ENCODE measurements at regions not wholly inside any gene's neighbourhood (a gene's known extent, or its start where the extent isn't known, plus 50 kb on each side); places are given as distances from the start of the nearest gene placed in this dataset.

GRCh38 chr1:38239258-38239835, 192.8 kb upstream of the POU3F1 start (continued):
- TF ChIP-seq, protein P1, sequence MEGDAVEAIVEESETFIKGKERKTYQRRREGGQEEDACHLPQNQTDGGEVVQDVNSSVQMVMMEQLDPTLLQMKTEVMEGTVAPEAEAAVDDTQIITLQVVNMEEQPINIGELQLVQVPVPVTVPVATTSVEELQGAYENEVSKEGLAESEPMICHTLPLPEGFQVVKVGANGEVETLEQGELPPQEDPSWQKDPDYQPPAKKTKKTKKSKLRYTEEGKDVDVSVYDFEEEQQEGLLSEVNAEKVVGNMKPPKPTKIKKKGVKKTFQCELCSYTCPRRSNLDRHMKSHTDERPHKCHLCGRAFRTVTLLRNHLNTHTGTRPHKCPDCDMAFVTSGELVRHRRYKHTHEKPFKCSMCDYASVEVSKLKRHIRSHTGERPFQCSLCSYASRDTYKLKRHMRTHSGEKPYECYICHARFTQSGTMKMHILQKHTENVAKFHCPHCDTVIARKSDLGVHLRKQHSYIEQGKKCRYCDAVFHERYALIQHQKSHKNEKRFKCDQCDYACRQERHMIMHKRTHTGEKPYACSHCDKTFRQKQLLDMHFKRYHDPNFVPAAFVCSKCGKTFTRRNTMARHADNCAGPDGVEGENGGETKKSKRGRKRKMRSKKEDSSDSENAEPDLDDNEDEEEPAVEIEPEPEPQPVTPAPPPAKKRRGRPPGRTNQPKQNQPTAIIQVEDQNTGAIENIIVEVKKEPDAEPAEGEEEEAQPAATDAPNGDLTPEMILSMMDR (conservative IDR thresholded peaks at IDR 0.05; ENCODE audit: low read depth in 2 of 2): no peak
- TF ChIP-seq REST (IDR thresholded peaks at IDR 0.05; ENCODE audit: unreplicated experiment) (no peak), JUNB (IDR thresholded peaks at IDR 0.05; ENCODE audit: unreplicated experiment) (no peak), NANOG (IDR thresholded peaks at IDR 0.05; ENCODE audit: borderline replicate concordance) (no peak), STAT1 (IDR thresholded peaks at IDR 0.05; ENCODE audit: unreplicated experiment) (no peak), EZH2phosphoT487 (IDR thresholded peaks at IDR 0.05; ENCODE audit: unreplicated experiment) (no peak)

DNA sequence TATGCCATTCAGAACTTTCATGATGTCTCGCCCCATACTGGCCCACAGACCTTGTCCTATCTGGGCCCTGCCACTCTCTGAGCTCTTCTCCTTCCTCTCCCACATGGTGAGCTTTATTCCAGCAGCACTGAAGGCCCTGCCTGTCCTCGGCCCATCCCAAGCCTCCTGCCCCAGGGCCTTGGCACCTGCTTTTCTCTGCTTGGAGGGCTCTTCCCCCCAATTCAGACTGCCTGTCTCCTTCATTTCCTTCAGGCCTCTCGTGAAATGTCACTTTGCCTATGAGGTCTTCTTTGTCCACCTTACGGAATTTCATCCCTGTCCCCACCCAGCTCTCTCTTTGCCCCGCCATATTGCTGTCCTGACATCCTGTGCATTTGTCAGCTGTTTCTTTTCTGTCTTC, 191.7 kb upstream of the POU3F1 start:
- Histone ChIP-seq H3F3A (replicated peaks; ENCODE audit: low read depth) (no peaks in the 10 kb centered on the region), H4K20me1 (replicated peaks; ENCODE audit: insufficient read depth) (no peaks in the 10 kb centered on the region), H3K4me3 (no peak overlapping the region), H3K4me2 (no peak overlapping the region), H3K27me3 (ENCODE audit: insufficient read depth) (no peaks in the 10 kb centered on the region), H2AFZ (no peak overlapping the region), H3K4me1 (ENCODE audit: insufficient read depth) (peaks cover 6% of the 10 kb centered on the region), H3K79me2 (replicated peaks; ENCODE audit: insufficient read depth) (no peaks in the 10 kb centered on the region), H3K27ac (ENCODE audit: low read depth) (no peak overlapping the region), H3K9me2 (ENCODE audit: insufficient read depth) (0 out of 2 replicates have a peak, but pooled peaks cover 5% of the 10 kb centered on the region), H3K36me3 (ENCODE audit: insufficient read depth) (no peaks in the 10 kb centered on the region)
- ATAC-seq: no peak
- Mint-ChIP-seq H3K4me1 (peaks cover 5% of the 10 kb centered on the region; the same call in 2 of the 3 replicates), H3K27ac (no peak overlapping the region), H3K9me3 (no peaks in the 10 kb centered on the region; the same call in 1 of the 3 replicates), H3K27me3 (ENCODE audit: insufficient read depth, low read depth, poor library complexity) (peaks cover 2% of the 10 kb centered on the region), H3K36me3 (ENCODE audit: low read depth) (no peaks in the 10 kb centered on the region; the same call in 2 of the 3 replicates), H3K4me3 (no peak overlapping the region)
- no peak for DNase-seq (ENCODE audit: low spot score)
- TF ChIP-seq POLR2AphosphoS5 (IDR thresholded peaks at IDR 0.05; ENCODE audit: low read depth): no peak
- no peak for TF ChIP-seq STAT1 (IDR thresholded peaks at IDR 0.05; ENCODE audit: unreplicated experiment)
- no peak for TF ChIP-seq JUNB (IDR thresholded peaks at IDR 0.05; ENCODE audit: unreplicated experiment)
- no peak for TF ChIP-seq NANOG (IDR thresholded peaks at IDR 0.05; ENCODE audit: borderline replicate concordance)
- no peak for TF ChIP-seq ZNF331 (CRISPR knock-in tag; IDR thresholded peaks at IDR 0.05; ENCODE audit: low read depth)
- TF ChIP-seq, protein P2, sequence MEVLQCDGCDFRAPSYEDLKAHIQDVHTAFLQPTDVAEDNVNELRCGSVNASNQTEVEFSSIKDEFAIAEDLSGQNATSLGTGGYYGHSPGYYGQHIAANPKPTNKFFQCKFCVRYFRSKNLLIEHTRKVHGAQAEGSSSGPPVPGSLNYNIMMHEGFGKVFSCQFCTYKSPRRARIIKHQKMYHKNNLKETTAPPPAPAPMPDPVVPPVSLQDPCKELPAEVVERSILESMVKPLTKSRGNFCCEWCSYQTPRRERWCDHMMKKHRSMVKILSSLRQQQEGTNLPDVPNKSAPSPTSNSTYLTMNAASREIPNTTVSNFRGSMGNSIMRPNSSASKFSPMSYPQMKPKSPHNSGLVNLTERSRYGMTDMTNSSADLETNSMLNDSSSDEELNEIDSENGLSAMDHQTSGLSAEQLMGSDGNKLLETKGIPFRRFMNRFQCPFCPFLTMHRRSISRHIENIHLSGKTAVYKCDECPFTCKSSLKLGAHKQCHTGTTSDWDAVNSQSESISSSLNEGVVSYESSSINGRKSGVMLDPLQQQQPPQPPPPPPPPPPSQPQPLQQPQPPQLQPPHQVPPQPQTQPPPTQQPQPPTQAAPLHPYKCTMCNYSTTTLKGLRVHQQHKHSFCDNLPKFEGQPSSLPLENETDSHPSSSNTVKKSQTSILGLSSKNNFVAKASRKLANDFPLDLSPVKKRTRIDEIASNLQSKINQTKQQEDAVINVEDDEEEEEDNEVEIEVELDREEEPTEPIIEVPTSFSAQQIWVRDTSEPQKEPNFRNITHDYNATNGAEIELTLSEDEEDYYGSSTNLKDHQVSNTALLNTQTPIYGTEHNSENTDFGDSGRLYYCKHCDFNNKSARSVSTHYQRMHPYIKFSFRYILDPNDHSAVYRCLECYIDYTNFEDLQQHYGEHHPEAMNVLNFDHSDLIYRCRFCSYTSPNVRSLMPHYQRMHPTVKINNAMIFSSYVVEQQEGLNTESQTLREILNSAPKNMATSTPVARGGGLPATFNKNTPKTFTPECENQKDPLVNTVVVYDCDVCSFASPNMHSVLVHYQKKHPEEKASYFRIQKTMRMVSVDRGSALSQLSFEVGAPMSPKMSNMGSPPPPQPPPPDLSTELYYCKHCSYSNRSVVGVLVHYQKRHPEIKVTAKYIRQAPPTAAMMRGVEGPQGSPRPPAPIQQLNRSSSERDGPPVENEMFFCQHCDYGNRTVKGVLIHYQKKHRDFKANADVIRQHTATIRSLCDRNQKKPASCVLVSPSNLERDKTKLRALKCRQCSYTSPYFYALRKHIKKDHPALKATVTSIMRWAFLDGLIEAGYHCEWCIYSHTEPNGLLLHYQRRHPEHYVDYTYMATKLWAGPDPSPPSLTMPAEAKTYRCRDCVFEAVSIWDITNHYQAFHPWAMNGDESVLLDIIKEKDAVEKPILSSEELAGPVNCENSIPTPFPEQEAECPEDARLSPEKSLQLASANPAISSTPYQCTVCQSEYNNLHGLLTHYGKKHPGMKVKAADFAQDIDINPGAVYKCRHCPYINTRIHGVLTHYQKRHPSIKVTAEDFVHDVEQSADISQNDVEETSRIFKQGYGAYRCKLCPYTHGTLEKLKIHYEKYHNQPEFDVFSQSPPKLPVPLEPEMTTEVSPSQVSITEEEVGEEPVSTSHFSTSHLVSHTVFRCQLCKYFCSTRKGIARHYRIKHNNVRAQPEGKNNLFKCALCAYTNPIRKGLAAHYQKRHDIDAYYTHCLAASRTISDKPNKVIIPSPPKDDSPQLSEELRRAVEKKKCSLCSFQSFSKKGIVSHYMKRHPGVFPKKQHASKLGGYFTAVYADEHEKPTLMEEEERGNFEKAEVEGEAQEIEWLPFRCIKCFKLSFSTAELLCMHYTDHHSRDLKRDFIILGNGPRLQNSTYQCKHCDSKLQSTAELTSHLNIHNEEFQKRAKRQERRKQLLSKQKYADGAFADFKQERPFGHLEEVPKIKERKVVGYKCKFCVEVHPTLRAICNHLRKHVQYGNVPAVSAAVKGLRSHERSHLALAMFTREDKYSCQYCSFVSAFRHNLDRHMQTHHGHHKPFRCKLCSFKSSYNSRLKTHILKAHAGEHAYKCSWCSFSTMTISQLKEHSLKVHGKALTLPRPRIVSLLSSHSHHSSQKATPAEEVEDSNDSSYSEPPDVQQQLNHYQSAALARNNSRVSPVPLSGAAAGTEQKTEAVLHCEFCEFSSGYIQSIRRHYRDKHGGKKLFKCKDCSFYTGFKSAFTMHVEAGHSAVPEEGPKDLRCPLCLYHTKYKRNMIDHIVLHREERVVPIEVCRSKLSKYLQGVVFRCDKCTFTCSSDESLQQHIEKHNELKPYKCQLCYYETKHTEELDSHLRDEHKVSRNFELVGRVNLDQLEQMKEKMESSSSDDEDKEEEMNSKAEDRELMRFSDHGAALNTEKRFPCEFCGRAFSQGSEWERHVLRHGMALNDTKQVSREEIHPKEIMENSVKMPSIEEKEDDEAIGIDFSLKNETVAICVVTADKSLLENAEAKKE (CRISPR knock-in tag; IDR thresholded peaks at IDR 0.05): no peak
- TF ChIP-seq, protein P1 (conservative IDR thresholded peaks at IDR 0.05; ENCODE audit: low read depth in 2 of 2): no peak
- TF ChIP-seq EZH2 (IDR thresholded peaks at IDR 0.05; ENCODE audit: low read depth, unreplicated experiment): no peak
- no peak for TF ChIP-seq ZNF114 (CRISPR knock-in tag; IDR thresholded peaks at IDR 0.05)

Data from GM23338 (cell line).